HG02884 (cell line): ENCODE measurements at regions not wholly inside any gene's neighbourhood (a gene's known extent, or its start where the extent isn't known, plus 50 kb on each side); places are given as distances from the start of the nearest gene placed in this dataset.
"Not testable (repeated sequence)": the region's sequence is repeated elsewhere in the genome, so short reads cannot be mapped to it uniquely, and the experiment has no call there.

Experiments used
- ATAC-seq: cut with Tn5 transposase; IDR thresholded peaks from one replicate; pipeline ENCODE4 v1.9.1; 2021; ENCODE audit warnings: mild to moderate bottlenecking, moderate library complexity; ENCODE audit not compliant: unreplicated experiment

- ATAC-seq, result no peak
Observed at GRCh38 chr3:194877291-194878119, 191.8 kb downstream of the FAM43A start.

- ATAC-seq, result no peak
Observed at GRCh38 chr3:194879126-194879877, 193.6 kb downstream of the FAM43A start.

- ATAC-seq, result no peak
Observed at GRCh38 chr3:194879991-194880939, 194.6 kb downstream of the FAM43A start.

- no peak for ATAC-seq
Observed at GRCh38 chr3:194880940-194881925, 195.6 kb downstream of the FAM43A start.

GRCh38 chr3:194884649-194885315 is 199.1 kb downstream of the FAM43A start:
- no peak for ATAC-seq

GRCh38 chr3:194885766-194886165 is 200.1 kb downstream of the FAM43A start:
- ATAC-seq, result no peak

GRCh38 chr3:194886836-194887235 is 201.2 kb downstream of the FAM43A start:
- ATAC-seq, result no peak

- ATAC-seq, result not testable (repeated sequence)
Observed at GRCh38 chr3:194888062-194888461, 202.4 kb downstream of the FAM43A start.

GRCh38 chr3:194888916-194889315 is 203.2 kb downstream of the FAM43A start:
- no peak for ATAC-seq

GRCh38 chr3:194890091-194890490 is 204.4 kb downstream of the FAM43A start:
- no peak for ATAC-seq

GRCh38 chr3:194893121-194893987 is 207.7 kb downstream of the FAM43A start:
- no peak for ATAC-seq

GRCh38 chr3:194894538-194894937 is 208.9 kb downstream of the FAM43A start:
- no peak for ATAC-seq

- ATAC-seq, result no peak
Observed at GRCh38 chr3:194900854-194901522, 215.3 kb downstream of the FAM43A start.

GRCh38 chr3:194903447-194903846 is 217.8 kb downstream of the FAM43A start:
- not testable (repeated sequence) for ATAC-seq

GRCh38 chr3:194904999-194905398 is 219.3 kb downstream of the FAM43A start:
- ATAC-seq, result not testable (repeated sequence)

- ATAC-seq, result no peak
Observed at GRCh38 chr3:194905696-194906095, 220.0 kb downstream of the FAM43A start.

- no peak for ATAC-seq
Observed at GRCh38 chr3:194906229-194906629, 220.5 kb downstream of the FAM43A start.
